ENCODE measurements at regions not wholly inside any gene's neighbourhood (a gene's known extent, or its start where the extent isn't known, plus 50 kb on each side); places are given as distances from the start of the nearest gene placed in this dataset.

DNA sequence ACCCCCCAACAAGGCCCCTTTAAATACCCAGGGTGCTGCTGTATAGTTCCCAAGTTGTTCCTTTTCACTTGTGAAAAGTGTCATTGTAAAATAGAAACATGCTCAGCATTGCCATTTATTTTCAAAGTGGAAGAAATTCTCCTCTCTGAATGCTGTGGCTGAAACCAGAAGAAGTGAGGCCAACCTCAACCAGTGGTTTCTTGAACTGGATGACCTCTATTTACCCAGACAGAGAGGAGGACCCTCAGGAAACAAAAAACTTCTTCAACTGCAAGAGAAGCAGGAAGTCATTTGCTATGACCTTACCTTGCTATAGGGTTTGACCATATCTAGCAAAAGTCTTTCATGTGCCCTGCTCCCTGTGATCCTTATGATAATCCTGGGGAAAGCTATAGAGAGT is 209.7 kb upstream of the RARB start:
- no peak for DNase-seq (ENCODE audit: low read depth in 3 of 3)

DNA sequence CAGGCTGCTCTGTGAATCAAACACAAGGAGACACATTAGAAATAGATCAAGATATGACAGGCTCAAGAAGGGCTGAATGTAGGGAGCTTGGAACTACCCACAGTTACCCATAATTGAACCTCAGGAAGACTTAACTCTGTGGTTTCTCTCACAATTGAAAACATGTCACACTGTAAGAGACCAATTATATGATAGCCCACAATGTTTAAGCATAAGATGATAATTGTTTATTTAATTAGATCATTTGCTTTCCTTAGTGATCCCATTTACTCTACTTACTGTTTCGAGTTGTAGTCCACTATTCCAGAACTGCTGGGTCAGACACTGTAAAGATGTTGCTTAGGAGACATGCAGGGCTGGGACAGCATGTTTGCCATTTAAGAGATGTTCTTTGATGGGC is 201.3 kb upstream of the RARB start:
- no peak for DNase-seq (ENCODE audit: low read depth in 3 of 3)

DNA sequence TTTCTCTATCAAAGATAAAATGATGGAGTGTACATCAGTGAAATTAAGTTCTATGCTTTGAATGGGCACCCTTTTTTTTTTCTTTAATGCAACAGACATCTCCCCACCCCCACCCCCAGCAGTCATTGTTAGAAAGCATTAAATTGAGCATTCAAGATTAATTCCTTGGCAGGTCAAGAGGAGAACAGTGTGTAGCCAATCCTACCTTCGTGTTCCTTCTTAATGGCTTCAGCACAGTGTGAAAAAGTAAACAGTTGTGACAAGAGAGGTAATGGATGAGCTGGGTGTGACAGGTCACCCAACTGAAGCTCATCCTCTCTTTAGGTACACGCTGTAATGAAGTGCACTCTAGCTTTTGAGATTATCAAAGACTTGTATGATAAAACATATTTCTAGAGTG is 198.5 kb upstream of the RARB start:
- no peak for DNase-seq (ENCODE audit: low read depth in 3 of 3)

DNA sequence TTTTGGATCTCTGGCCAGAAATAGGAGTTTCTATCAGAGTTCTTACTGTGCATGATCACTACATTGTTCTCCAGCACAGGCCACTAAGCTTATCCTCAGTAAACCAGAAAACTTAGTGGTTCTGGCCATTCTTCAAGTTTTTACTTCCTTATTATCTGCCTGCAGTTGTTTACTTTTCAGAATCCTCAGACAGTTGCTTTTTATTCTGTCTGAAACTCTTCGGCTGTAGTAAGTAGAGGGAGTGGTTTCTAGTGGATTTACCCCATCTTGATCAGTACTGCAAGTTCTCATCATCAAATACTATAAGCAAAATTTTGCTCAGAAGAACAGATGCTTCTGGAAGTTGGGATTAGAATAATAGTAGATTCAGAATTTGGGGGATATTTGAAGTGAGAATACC is 193.0 kb upstream of the RARB start:
- no peak for DNase-seq (ENCODE audit: low read depth in 3 of 3)

DNA sequence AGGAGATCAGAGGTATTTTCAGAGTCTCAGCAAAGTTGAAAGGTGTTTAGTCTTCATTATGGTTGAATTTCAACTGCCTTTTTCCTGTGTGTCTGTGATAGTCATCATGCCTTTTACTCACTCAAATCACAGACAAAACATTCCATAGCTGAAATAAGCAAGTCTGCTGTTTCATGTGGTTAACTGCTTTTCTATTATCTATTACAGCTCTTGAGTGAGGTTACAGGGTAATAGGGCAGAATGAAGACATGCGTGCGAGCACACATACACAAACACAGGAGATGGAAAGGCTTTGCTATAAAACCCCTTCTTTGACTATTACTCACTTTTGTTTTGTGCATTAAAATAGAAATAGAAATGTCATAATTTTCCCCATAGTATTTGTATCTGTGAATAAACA is 192.6 kb upstream of the RARB start:
- no peak for DNase-seq (ENCODE audit: low read depth in 3 of 3)

- DNase-seq (ENCODE audit: low read depth in 3 of 3), result no peak
These were observed 190.5 kb upstream of the RARB start for GRCh38 chr3:25237602-25238001.

- no peak for DNase-seq (ENCODE audit: low read depth in 3 of 3)
These were observed 189.0 kb upstream of the RARB start for GRCh38 chr3:25239042-25239441.

GRCh38 chr3:25246913-25247312 is 181.2 kb upstream of the RARB start:
- no peak for DNase-seq (ENCODE audit: low read depth in 3 of 3)

DNA sequence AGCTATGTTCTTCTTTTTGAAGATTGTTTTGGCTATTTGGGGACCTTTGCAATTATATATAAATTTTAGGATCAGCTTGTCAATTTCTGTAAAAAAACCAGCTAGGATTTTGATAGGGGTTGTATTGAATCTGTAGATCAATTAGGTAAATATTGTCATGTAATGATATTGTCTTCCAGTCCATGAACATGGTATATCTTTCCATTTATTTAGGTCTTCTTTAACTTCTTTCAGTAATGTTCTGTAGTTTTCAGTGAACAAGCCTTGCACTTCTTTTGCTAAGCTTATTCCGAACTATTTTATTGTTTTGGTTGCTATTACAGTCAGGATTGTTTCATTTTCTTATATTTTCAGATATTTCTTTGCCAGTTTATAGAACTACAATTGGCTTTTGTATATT is 175.8 kb upstream of the RARB start:
- no peak for DNase-seq (ENCODE audit: low read depth in 3 of 3)

- no peak for DNase-seq (ENCODE audit: low read depth in 3 of 3)
These were observed 171.0 kb upstream of the RARB start for GRCh38 chr3:25257026-25257425.

DNA sequence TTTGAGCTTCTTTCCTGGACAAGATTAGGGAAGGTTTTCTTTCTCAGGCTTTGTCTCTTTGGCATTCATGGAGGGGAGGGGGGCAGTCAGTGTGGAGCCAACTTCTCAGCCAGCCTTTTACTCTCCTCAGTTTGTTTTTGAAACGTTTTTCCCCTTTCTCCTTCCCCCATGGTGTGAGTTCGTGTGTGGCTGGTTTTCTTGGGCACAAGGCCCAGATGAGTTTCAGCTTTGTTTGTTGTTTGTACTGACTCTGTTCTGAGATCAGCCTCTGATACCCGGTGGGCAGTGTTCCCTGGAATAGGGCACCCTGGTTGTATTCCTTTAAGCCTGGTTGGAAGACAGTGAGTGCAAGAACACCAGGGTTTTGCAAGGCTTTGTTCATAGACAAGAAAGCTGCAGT is 168.2 kb upstream of the RARB start:
- DNase-seq (ENCODE audit: low read depth in 3 of 3), result no peak

DNA sequence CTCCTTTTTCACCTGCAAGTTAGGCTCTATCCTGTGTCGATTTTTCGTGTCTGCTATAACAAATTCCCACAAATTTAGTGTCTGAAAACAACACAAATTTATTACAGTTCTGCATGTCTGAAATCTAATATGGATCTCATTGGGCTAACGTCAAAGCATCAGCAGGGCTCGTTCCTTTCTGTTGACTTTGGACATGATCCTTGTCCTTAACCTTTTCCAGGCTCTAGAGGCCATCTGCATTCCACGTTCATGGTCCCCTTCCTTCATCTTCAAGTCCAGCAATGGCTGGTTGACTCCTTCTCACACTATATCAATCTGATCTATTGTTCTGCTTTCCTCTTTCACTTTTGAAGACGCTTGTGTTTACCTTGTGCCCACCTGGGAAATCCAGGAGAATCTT is 165.7 kb upstream of the RARB start:
- DNase-seq (ENCODE audit: low read depth in 3 of 3), result no peak

DNA sequence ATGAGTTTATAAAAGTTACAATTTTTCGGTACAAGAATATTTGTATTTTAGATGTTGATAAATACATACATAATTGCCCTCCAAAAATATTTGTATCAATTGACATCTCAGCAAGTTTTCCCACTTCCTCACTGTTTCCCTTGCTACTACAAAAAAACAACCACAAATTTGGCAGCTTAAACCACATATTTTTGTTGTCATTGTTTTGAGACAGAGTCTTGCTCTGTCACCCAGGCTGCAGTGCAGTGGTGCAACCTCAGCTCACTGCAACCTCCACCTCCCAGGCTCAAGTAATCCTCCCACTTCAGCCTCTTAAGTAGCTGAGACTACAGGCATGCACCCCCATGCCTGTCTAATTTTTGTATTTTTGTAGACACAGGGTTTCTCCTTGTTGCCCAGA is 162.8 kb upstream of the RARB start:
- DNase-seq (ENCODE audit: low read depth in 3 of 3), result no peak

DNA sequence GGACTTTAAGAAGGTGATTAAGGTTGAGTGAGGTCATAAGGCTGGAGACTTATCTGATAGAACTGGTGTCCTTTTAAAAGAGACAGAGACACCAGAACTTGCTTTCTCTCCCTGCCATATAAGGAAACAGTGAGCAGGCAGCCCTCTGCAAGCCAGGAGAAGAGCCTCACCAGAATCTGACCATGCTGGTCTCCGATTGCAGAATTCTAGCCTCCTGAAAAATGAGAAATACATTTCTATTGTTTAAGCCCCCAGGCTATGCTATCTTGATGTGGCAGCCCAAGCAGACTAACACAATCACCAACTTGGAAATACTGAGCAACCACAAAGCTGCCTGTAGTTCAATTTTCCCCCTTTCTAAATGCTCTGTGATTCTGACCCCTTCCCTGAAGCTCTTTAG is 161.4 kb upstream of the RARB start:
- no peak for DNase-seq (ENCODE audit: low read depth in 3 of 3)

DNA sequence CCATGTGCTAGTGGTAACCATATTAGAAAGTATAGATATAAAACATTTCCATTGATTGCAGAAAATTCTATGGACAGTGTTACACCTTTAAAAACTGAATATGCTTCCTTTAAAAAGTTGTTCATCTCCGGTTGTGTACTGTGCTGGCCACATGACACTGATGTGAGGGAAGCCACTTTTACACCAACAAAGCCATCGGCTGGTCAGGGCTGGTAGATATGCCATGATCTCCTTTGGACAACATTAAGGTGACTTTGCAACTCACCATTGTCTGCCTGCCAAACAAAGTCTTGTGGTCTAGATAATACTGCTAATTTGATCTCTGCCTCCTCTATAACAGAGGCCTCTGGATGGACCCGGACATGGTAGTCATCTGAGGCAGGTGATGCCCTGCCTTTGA is 156.0 kb upstream of the RARB start:
- DNase-seq (ENCODE audit: low read depth in 3 of 3), result no peak

DNA sequence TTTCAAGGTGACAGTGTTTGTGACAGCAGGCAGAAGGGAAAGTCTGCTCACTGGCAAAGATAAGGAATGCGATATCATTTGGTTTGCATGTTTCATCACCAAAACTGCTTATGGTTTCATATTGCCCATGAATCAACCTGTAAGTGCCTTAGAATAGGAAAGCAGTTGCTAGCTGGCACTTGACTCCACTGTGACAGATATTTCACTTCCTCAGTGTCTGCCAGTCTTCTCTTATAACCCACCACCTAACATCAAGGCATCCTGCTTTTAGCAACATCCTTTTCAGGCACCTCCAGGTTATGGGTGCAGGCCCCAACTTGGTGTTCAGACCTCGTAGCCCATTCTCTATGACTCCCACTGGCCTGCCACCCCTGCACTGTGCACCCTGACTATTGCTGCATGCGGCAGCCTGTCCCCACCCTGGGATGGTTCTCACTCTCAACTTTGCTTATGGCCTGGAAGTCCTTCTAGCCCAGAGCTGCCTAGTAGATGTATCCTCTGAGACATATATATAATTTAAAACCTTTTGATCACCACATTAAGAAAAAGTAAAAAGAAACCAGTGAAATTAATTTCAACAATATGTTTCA is 154.4 kb upstream of the RARB start:
- no peak for DNase-seq (ENCODE audit: low read depth in 3 of 3)

DNA sequence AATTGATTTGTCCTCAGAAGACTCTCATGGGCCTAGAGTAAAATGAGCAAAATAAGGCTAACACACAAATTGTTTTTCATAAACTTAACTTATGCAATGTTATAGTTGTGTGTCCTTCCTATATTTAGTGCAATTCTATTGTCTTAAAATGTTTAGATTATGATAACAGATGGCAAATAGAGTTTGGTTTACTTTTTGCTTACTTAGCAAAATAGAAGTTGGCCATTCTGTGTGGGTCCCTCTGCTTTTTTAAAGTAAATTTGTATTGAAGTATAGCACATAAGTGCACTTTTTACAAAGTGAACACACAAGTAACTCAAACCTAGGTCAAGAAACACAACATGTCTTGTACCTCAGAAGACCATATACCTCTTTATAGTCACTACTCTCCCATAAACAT is 150.6 kb upstream of the RARB start:
- no peak for DNase-seq (ENCODE audit: low read depth in 3 of 3)

- no peak for DNase-seq (ENCODE audit: low read depth in 3 of 3)
These were observed 146.9 kb upstream of the RARB start for GRCh38 chr3:25281041-25281731.

DNA sequence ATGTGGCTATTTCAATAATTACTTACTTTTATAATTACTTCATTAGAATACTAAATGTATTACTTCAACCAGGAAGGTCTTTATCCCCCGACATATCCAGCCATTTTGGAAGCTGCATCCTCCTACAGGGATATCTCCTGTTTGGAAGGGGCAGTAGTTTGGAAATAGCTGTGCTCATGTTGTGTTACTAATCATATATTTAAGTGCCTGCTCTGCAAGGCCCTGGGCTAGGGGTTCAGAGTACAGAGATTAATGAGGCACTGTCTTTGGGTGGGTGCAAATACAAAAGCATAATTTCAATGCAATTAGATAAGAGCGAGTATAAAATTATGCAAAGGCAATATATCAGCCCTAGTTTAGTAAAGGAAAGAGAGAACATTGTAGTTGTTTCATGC is 146.3 kb upstream of the RARB start:
- no peak for DNase-seq (ENCODE audit: low read depth in 3 of 3)

DNA sequence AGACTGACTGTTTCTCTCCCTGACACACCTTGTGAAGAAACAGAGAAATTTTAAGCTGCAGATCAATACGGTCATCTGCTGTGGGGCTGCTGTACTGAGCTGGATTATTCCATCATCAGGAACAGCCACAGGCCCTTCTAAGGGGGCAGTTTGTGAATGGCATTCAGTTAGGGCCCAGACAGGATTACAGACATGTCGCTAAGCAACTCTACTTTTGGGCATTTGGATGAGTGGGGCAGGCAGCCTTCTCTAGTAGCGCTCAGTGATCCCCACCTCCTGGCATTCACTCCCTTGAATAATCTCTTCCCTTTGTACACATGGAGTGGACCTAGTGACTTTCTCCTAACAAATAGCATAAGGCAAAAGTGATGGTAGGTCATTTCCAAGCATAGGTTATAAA is 144.4 kb upstream of the RARB start:
- no peak for DNase-seq (ENCODE audit: low read depth in 3 of 3)

DNA sequence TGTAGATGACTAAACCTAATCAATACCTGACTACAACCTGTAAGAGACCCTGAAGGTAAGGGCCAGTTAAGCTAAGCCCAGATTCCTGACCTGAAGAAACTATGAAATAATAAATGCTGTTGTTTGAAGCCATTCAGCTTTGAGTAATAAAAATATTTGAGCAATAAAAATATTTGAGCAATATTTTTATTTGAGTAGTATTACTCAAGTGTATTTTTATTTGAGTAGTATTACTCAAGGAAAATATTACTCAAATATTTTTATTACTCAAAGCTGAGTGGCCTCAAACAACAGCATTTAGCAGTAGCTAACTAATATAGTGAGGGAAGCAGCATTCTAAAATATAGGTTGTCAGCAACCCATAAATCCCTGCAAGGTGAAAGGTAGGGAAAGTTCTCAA is 143.8 kb upstream of the RARB start:
- no peak for DNase-seq (ENCODE audit: low read depth in 3 of 3)

DNA sequence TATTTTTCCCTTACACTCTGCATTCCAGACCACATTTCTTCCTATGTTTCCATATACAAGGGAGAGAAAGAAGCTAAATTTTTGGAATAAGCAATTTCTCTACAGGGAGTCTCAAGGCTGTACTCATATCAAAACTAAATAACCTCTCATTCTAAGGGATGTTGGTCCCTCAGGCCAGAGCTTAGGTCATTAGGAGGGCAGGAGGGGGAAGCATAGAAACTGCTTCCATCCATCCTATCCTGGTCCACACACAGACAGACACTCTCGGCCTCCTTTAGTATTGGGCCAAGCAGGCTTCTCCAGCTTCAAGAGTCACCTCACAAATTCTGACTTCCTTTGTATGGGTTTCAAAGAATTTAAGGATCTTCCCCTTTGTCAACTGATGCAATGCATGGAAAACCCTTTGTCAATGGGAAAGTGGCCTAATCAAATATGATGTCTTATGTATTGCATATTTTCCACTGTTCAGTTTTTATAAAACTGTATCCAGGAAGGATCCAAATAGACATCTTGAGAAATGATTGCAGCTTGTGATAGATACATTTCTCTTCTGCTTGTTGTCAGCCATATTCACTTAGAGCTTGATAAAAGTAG is 140.7 kb upstream of the RARB start:
- DNase-seq (ENCODE audit: low read depth in 3 of 3), result no peak

- DNase-seq (ENCODE audit: low read depth in 3 of 3), result no peak
These were observed 139.7 kb upstream of the RARB start for GRCh38 chr3:25288413-25288812.

- no peak for DNase-seq (ENCODE audit: low read depth in 3 of 3)
These were observed 138.9 kb upstream of the RARB start for GRCh38 chr3:25289156-25289555.

Measured in stimulated activated CD4-positive, alpha-beta T cell treated with anti-CD3 and anti-CD28 coated beads, TNF-alpha, amount 100 ng/mL, for 4 hours (primary cell).